NCI-H82 (cell line): ENCODE measurements at regions not wholly inside any gene's neighbourhood (a gene's known extent, or its start where the extent isn't known, plus 50 kb on each side); places are given as distances from the start of the nearest gene placed in this dataset.
"Not testable (repeated sequence)": the region's sequence is repeated elsewhere in the genome, so short reads cannot be mapped to it uniquely, and the experiment has no call there.

Experiments used
- DNase-seq: peaks from one replicate; lab custom pipeline; 2025; lab: John Stamatoyannopoulos, UW

DNA sequence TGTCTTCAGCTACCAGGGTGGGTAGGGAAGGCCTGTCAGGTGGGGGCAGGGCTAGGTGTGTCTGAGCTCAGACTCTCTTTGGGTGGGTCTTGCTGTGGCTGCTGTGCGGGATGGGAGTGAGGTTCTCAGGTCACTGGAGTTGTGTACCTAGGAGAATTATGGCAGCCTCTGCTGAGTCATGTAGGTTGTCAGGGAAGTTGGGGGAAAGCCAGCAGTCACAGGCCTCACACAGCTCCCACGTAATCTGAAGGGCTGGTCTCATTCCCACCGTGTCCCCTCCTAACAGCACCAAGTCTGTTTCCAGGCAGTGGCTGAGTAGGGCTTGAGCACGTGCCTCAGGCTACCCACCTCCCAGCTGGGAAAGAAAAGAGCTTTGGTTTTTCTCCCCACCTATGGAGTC, 67.0 kb downstream of the CHCHD4 start:
- DNase-seq = no peak

DNA sequence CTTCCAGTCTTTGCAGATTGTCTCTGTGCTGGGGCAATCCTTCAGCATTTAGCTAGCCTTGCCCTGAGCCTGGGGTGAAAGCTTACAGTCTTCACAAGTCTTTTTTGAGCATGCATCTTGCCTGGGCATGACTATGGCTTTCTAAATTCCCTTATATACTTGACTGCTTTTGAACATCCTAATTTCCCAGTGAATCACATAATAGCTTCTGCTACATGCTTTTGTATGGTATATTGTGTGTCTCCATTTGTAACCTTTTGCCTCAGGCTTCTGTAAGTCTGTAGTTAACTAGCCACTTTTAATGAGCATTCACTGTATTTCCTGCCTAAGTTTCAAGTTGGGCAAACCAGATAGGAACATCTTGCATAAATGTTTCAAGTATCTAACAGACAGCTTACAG, 76.8 kb downstream of the CHCHD4 start:
- no peak for DNase-seq

DNA sequence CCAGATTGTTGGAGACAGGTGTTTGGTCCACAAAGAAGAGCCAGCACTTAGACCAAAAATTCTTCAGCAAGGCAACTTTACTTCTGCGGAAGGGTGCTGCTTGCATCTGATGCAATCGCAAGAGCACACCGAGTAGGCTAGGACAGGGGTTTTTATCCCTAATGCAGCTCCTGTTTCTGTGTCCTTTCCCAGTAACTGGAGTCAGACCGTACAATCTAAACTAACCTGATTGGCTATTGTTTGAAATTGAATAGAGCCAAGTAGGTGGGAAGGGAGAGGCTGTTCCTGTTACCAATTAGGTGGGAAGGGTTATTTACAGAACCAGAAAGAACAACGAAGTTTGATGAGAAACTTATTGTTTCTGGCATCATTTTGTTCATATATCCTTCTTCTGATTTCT, 77.6 kb downstream of the CHCHD4 start:
- DNase-seq = no peak

DNA sequence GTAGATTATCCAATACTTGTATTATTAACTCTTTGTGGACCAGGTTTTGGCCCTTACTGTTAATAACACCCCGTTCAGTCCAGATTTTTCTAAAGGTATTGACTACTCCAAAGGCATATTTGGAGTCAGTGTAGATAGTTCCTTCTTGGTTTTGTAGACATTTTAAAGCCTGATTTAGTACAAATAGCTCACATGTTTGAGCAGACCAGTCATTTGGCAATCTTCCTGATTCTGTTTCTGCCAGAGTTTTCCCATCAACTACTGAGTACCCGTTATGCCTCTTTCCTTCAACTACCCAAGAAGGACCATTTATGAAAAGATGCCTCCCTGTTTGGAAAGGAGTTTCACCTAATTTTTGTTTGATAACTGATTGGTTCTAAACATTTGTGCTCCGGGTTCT, 82.0 kb downstream of the CHCHD4 start:
- no peak for DNase-seq

DNA sequence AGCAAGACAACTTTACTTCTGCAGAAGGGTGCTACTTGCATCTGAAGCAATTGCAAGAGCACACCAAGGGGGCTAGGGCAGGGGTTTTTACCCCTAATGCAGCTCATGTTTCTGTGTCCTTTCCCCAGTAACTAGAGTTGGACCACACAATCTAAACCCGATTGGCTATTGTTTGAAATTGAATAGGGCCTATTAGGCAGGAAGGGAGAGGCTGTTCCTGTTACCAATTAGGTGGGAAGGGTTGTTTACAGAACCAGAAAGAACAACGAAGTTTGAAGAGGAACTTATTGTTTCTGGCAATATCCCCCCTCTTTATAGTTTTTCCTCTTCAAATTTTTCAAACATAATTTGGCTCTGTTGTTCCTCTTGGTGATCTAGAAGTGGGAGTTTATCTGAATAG, 85.5 kb downstream of the CHCHD4 start:
- no peak for DNase-seq

DNA sequence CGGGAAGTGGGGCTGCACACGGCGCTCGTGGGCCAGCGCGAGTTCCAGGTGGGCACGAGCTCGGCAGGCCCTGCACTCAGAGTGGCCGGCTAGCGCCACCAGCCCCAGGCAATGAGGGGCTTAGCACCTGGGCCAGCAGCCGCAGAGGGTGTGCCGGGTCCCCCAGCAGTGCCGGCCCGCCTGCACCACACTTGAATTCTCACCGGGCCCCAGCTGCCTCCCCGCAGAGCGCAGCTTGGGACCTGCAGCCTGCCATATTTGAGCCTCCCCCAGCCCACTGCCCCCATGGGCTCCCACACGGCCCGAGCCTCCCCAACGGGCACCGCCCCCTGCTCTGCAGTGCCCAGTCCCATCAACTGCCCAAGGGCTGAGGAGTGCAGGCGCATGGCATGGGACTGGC, 87.5 kb downstream of the CHCHD4 start:
- DNase-seq = no peak

DNA sequence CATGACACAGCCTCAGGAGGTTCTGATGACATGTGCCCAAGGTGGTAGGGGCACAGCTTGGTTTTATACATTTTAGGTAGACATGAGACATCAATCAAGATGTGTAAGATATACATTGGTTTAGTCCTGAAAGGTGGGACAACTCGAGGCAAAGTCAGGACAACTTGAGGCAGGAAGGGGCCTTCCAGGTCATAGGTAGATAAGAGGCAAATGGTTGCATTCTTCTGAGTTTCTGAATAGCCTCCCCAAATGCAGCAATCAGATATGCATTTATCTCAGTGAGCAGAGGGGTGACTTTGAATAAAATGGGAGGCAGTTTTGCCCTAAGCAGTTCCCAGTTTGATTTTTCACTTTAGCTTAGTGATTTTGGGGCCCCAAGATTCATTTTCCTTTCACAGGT, 91.6 kb downstream of the CHCHD4 start:
- DNase-seq = no peak

DNA sequence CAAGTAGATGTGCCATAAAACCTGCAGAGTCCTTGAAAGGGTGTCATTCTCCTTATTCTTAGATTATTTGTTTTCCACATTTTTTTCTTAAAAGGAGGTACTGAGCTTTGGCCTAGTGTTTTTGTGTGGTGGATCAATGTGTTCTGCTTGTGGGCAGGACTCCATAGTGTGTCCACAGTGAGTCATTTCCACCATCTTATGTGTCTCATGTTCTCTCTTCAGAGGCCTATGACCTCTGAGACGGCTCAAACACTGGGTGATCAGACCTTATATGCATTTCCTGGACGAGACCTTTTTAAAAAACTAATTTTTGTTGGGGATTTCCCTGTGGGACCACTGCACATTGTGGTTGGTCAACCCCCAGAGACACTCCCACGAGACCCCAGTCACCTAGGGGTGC, 93.4 kb downstream of the CHCHD4 start:
- no peak for DNase-seq

DNA sequence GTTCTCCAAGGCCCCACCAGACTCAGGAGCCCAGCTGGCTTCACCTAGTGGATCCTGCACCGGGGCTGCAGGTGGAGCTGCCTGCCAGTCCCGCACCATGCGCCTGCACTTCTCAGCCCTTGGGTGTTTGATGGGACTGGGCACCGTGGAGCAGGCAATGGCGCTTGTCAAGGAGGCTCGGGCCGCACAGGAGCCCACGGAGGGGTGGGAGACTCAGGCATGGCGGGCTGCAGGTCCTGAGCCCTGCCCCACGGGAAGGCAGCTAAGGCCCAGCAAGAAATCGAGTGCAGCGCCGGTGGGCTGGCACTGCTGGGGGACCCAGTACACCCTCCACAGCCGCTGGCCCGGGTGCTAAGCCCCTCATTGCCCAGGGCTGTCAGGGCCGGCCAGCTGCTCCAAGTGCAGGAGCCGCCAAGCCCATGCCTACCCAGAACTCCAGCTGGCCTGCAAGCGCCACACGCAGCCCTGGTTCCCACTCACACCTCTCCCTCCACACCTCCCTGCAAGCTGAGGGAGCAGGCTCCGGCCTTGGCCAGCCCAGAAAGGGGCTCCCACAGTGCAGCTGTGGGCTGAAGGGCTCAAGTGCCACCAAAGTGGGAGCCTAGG, 95.2 kb downstream of the CHCHD4 start:
- not testable (repeated sequence) for DNase-seq

DNA sequence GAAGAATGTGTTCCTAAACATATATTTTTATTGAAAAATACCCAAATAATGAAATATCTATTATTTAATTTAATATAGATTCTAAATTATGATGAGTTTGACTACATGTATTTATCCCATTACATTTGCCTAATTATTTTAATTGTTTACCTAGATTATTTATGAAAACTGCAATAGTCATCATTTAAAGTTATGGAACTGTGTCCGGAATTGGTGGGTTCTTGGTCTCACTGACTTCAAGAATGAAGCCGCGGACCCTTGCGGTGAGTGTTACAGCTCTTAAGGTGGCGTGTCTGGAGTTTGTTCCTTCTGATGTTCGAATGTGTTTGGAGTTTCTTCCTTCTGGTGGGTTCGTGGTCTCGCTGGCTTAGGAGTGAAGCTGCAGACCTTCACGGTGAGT, 96.5 kb downstream of the CHCHD4 start:
- DNase-seq = not testable (repeated sequence)

DNA sequence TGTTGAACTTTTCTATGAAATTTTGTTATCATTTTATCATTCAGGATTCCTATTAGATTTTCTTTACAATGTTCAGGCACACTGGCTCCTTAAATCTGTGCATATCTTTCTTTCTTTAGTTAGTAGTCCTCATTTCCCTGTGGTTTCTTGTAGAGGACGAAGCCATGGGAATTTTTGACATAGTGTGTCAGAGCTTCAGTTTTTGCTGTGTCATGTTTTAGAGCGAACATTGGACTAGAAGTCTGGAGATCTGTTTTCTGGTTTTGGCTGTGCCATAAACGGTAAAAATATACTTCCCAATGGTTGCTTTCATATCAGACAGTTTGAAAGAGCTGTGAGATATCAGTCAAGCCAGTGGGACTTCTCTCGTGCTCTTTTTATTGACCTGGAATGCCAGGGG, 105.2 kb downstream of the CHCHD4 start:
- no peak for DNase-seq

DNA sequence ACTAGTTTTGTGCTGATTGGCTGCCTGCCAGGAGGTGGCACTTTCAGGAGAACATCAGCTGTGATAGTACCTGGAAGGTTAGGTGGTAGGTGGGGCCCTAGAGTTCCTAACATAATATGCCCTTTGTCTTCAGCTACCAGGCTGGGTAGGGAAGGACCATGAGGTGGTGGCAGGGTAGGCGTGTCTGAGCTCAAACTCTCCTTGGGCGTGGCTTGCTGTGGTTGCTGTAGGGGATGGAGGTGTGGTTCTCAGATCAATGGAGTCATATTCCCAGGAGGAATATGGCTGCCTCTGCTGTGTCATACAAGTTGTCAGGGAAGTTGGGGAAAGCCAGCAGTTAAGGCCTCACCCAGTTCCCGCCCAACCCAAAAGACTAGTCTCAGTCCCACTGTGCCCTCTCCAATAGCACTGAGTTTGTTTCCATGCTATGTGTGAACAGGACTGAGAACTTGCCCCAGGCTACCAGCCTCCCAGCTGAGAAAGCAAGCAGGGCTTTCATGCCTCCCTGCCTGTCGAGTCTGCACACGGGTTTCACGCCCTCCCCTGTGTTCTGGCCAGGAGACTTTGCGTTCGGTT, 107.7 kb downstream of the CHCHD4 start:
- DNase-seq = no peak

DNA sequence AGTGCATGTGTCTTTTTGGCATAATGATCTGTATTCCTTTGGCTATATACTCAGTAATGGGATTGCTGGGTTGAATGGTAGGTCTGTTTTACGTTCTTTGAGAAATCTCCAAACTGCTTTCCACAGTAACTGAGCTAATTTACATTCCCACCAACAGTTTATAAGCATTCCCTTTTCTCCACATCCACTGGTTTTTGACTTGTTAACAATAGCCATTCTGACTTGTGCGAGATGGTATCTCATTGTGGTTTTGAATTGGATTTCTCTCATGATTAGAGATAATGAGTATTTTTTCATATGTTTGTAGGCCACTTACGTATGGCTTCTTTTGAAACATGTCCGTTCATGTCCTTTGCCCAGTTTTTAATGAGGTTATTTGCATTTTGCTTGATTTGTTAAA, 117.7 kb downstream of the CHCHD4 start:
- DNase-seq = no peak

DNA sequence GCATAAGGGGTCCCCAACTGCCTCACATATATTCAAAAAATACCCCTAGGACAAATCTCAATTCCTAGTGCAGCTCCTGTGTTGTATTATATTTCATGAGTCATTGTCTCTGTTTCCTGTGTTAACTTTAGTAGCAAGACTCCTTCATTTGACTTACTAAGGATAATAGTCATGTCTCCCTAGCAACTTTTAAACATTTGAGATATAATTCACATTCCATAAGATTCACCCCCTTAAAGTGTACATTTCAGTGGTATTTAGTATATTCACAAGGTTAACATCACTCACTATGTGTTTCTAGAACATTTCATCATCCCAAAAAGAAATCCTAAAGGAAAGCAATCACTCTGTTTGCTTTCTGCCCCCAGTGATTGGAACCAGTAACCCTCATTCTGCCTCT, 121.3 kb upstream of the WNT7A start:
- DNase-seq = no peak

DNA sequence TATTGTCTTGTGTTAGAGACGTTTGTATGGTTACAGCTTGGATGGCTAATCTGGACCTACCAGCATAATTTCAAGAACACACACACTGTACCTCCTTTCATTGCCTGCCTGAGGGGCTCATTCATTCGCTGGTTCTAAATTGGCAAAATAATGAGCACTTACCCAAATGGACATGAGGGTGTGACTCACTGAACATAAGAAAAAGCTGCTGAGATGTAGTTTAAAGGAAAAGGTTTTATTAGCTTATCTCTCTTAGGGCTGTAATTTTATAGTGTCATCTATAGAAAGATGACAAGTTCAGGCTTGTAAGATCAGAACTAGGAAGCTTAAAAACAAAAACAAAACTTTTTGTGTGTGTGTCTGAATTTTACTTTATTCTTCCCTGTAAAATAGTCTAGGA, 120.7 kb upstream of the WNT7A start:
- DNase-seq = no peak

DNA sequence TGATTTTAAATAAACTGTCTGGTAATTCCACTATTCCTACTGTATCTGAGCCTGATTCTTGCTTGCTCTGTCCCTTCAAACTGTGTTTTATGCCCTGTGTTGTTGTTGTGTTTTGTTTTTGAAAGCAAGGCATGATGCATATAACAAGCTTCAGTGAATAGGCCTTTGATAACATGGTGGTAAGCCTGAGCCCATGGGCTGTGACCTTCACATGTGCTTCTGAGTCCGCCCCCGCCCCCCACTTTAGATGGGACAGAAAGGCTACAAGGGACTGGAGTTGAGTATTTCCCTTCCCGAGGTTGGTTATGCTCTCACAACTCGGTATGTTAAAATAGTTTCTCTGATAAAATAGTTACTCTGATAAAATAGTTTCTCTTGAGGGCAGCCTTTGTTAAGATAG, 119.0 kb upstream of the WNT7A start:
- DNase-seq = no peak

DNA sequence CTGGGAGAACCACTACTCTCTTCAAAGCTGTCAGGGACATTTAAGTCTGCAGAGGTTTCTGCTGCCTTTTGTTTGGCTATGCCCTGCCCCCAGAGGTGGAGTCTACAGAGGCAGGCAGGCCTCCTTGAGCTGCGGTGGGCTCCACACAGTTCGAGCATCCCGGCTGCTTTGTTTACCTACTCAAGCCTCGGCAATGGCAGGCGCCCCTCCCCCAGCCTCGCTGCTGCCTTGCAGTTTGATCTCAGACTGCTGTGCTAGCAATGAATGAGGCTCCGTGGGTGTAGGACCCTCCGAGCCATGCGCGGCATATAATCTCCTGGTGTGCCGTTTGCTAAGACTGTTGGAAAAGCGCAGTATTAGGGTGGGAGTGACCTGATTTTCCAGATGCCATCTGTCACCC, 115.3 kb upstream of the WNT7A start:
- DNase-seq = not testable (repeated sequence)

DNA sequence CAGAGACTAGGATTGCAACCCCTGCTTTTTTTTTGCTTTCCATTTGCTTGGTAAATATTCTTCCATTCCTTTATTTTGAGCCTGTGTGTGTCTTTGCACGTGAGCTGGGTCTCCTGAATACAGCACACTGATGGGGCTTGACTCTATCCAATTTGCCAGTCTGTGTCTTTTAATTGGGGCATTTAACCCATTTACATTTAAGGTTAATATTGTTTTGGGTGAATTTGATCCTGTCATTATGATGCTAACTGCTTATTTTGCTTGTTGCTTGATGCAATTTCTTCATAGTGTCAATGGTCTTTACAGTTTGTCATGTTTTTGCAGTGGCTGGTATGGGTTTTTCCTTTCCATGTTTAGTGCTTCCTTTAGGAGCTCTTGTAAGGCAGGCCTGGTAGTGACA, 109.1 kb upstream of the WNT7A start:
- DNase-seq = not testable (repeated sequence)

DNA sequence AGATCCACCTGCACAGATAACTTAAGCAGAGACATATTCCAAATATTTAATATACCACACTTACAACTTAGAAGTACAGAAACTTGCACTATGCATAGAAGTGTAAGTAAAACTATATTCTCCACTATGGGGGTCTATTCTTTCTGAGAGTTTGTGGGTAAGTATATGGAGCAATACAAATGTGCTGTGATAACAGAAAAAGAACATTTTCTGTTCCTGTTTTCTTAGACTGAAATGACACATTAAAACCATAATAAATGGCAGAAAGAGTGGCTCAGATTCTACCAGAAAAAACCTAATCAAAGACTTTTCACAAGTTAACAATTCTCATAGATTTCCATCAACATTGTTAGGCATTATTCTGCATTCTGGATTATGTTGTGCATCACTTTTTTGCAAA, 96.6 kb upstream of the WNT7A start:
- DNase-seq = no peak

DNA sequence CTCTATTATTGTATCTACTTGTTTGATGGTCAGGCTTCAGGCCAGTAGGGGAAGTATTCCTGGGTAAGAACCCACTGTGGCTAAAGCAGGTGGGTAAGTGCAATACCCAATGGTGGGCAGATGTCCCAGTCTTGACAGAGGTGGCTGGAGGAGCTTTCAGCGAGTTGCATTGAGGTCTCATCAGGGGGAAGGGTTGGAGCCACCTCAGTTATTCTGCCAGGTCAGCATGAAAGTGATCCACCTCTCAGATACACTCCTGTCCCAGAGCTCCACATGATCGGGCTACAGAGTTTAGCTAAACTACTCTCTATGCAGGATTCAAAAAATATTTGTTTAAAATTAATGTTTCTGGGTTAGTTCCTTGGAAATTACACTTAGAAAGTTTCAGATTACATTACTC, 95.8 kb upstream of the WNT7A start:
- no peak for DNase-seq

DNA sequence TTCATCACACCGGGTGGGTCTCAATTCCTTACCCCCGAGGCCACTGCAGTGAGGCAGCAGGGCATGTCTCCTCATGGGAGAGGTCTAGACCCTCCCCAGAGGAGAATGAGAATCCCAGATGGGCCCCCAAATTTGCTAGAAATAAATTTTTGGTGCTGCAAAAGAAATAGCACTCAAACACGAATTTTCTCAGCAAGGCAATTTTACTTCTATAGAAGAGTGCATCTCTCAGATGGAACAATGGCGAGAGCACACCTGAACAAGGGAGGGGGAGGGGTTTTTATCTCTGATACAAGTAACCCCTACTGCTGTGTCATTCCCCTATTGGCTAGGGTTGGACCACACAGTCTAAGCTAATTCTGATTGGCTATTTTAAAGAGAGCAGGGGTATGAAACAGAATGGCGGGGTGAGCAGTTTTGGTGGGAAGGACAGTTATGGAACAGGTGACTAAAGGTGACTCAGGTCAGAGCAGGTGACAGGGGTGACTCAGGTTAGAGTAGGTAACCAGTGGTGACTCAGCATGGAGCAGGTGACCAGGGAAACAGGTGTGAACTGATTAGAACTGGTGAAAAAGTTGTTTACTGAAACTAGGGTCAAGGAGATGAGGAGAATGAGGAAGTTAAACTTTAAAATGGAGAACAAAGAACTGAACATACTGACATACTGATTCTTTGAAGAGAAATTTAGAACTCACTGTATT, 93.0 kb upstream of the WNT7A start:
- DNase-seq = no peak

DNA sequence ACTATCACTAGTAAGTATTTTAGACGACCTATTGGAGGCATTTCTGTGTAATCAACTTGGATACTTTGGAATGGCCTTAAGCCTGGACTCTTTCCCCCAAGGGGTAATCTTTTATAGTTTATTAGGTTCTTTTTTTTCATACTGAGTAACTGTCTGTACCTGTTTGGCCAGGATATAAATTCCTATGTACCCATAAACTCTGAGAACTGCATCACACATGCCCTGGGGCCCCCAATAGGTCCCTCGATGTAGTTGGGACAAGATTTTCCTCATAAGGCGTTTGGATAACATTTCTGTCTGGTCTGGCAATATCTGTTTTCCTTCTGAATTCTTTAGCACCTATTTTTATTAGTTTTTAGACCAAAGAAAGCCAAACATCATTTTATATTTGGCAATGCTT, 86.4 kb upstream of the WNT7A start:
- no peak for DNase-seq

DNA sequence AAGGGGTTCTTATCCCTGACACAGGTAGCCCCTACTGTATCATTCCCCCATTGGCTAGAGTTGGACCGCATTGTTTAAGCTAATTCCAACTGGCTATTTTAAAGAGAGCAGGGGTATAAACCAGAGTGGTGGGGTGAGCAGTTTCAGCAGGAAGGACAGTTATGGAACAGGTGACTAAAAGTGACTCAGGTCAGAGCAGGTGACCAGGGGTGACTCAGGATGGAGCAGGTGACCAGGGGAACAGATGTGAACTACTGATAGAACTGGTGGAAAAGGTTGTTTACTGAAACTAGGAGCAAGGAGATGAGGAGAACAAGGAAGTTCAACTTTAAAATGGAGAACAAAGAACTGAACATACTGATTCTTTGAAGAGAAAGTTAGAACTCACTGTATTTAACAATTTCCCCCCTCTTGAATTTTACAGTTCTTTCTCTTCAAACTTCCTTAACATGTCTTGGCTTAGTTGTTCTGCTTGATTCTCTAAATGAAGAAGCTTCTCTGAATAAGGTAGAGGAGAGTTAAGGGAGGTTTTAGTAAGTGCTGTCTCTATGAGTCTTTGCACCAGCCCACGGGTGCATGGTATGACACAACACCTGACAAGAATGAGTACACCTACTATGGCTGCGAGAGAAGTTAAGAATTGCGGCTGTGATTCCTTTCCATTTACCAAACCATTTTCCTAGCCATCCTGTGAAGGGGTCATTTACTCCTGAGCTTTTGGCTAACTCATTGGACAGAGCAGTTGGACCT, 83.4 kb upstream of the WNT7A start:
- DNase-seq = no peak
